ENCODE measurements at regions not wholly inside any gene's neighbourhood (a gene's known extent, or its start where the extent isn't known, plus 50 kb on each side); places are given as distances from the start of the nearest gene placed in this dataset.

GRCh38 chrX:143296521-143296920, 220.8 kb downstream of the SPANXN3 start:
- Histone ChIP-seq H3K79me2 (ENCODE audit: insufficient read depth, low read length) (no peaks in the 10 kb centered on the region), H3K4me2 (ENCODE audit: low read length) (no peak overlapping the region), H3K9ac (ENCODE audit: low read length) (no peak overlapping the region), H3K4me3 (replicated peaks in 1 of 2; ENCODE audit: low read depth in 1 of 2, low read length in 2 of 2) (no peak overlapping the region), H3K27me3 (ENCODE audit: insufficient read depth, low read length) (no peaks in the 10 kb centered on the region), H3K36me3 (ENCODE audit: control insufficient read depth in 1 of 2, insufficient read depth in 2 of 2, low read length in 2 of 2) (no peaks in the 10 kb centered on the region), H3K9me2 (ENCODE audit: insufficient read depth) (no peaks in the 10 kb centered on the region), H3K4me1 (ENCODE audit: control insufficient read depth in 1 of 2, insufficient read depth in 2 of 2, low read length in 2 of 2) (no peaks in the 10 kb centered on the region), H3K9me3 (ENCODE audit: control insufficient read depth in 1 of 2, insufficient read depth in 1 of 2, low read depth in 1 of 2, low read length in 2 of 2) (no peaks in the 10 kb centered on the region), H4K20me1 (ENCODE audit: insufficient read depth) (no peaks in the 10 kb centered on the region), H2AFZ (ENCODE audit: low read depth, low read length, poor library complexity, severe bottlenecking) (no peak overlapping the region), H3K27ac (ENCODE audit: low read depth, low read length) (no peak overlapping the region)
- ChIA-PET CTCF (no interaction called here), POLR2A (no interaction called here), RAD21 (ENCODE audit: low non-redundant PET in 1 of 2, low total read pairs in 2 of 2, uncharacterized antibody in 2 of 2, unreplicated experiment in 2 of 2) (no interaction called here)
- DNase-seq (ENCODE audit: low read depth, low spot score), result no peak
- TF ChIP-seq SRF (IDR thresholded peaks at IDR 0.05; ENCODE audit: low read depth) (no peak), POLR2A (IDR thresholded peaks at IDR 0.05; ENCODE audit: borderline replicate concordance, extremely low read depth, insufficient read depth, insufficient read length) (no peak), EZH2 (IDR thresholded peaks at IDR 0.05) (no peak), SIN3A (IDR thresholded peaks at IDR 0.05; ENCODE audit: low read depth) (no peak), CEBPB (IDR thresholded peaks at IDR 0.05; ENCODE audit: low read depth) (no peak), CBX3 (IDR thresholded peaks at IDR 0.05; ENCODE audit: low read depth) (no peak), ZNF274 (IDR thresholded peaks at IDR 0.05; ENCODE audit: low read depth, low read length) (no peak), ZFX (IDR thresholded peaks at IDR 0.05) (no peak), EZH2phosphoT487 (IDR thresholded peaks at IDR 0.05; ENCODE audit: borderline replicate concordance) (no peak), POLR2AphosphoS5 (IDR thresholded peaks at IDR 0.05; ENCODE audit: low read depth, low read length) (no peak), ELF1 (IDR thresholded peaks at IDR 0.05; ENCODE audit: borderline replicate concordance, low read depth) (no peak), SP1 (IDR thresholded peaks at IDR 0.05; ENCODE audit: low read depth) (no peak), FOSL1 (IDR thresholded peaks at IDR 0.05; ENCODE audit: low read depth) (no peak)
- TF ChIP-seq, protein P1, sequence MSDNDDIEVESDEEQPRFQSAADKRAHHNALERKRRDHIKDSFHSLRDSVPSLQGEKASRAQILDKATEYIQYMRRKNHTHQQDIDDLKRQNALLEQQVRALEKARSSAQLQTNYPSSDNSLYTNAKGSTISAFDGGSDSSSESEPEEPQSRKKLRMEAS (IDR thresholded peaks at IDR 0.05), result no peak
- TF ChIP-seq, protein P2, sequence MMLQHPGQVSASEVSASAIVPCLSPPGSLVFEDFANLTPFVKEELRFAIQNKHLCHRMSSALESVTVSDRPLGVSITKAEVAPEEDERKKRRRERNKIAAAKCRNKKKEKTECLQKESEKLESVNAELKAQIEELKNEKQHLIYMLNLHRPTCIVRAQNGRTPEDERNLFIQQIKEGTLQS (IDR thresholded peaks at IDR 0.05), result no peak
- TF ChIP-seq, protein P3, sequence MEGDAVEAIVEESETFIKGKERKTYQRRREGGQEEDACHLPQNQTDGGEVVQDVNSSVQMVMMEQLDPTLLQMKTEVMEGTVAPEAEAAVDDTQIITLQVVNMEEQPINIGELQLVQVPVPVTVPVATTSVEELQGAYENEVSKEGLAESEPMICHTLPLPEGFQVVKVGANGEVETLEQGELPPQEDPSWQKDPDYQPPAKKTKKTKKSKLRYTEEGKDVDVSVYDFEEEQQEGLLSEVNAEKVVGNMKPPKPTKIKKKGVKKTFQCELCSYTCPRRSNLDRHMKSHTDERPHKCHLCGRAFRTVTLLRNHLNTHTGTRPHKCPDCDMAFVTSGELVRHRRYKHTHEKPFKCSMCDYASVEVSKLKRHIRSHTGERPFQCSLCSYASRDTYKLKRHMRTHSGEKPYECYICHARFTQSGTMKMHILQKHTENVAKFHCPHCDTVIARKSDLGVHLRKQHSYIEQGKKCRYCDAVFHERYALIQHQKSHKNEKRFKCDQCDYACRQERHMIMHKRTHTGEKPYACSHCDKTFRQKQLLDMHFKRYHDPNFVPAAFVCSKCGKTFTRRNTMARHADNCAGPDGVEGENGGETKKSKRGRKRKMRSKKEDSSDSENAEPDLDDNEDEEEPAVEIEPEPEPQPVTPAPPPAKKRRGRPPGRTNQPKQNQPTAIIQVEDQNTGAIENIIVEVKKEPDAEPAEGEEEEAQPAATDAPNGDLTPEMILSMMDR (IDR thresholded peaks at IDR 0.05 in 2 of 3, conservative IDR thresholded peaks at IDR 0.05 in 1 of 3; ENCODE audit: borderline replicate concordance in 1 of 3, insufficient read depth in 1 of 3, low read depth in 2 of 3, low read length in 2 of 3), result no peak
- no TSS peak for BruUV-seq (replicated peaks)
- intact Hi-C loops (cut with micrococcal nuclease), result no loop called here
- no peak for ATAC-seq

Measured in HCT116 (cell line).